AG04449 (cell line): ENCODE measurements at regions not wholly inside any gene's neighbourhood (a gene's known extent, or its start where the extent isn't known, plus 50 kb on each side); places are given as distances from the start of the nearest gene placed in this dataset.

ENCODE experiments used
- CTCF ChIA-PET: fragments of 350-600 bp; formaldehyde crosslinking; extraction: SDS; loops from one replicate; lab custom pipeline; 2021; ENCODE audit warnings: antibody characterized with exemption; lab: Yijun Ruan, JAX
- POLR2A ChIA-PET: fragments of 400-600, 350-600 bp; formaldehyde crosslinking; extraction: SDS; loops from one replicate; lab custom pipeline; 2020; ENCODE audit warnings: antibody characterized with exemption, inconsistent platforms; lab: Yijun Ruan, JAX
- DNase-seq: peaks from one replicate; pipeline ENCODE4 v3.0.0-alpha.2; 2010; ENCODE audit warnings: low read depth, low spot score
- H3K4me3 ChIP-seq: 2 replicates; pipeline ENCODE4 v1.5.1; 2011; ENCODE audit warnings: low read depth, mild to moderate bottlenecking, control low read depth, low read length
- CTCF ChIP-seq: IDR thresholded peaks from one replicate; pipeline ENCODE4 v1.5.1; 2011; ENCODE audit warnings: mild to moderate bottlenecking, moderate library complexity, low read length, control low read depth, inconsistent platforms; ENCODE audit not compliant: insufficient read depth; ENCODE audit errors: missing control alignments

DNA sequence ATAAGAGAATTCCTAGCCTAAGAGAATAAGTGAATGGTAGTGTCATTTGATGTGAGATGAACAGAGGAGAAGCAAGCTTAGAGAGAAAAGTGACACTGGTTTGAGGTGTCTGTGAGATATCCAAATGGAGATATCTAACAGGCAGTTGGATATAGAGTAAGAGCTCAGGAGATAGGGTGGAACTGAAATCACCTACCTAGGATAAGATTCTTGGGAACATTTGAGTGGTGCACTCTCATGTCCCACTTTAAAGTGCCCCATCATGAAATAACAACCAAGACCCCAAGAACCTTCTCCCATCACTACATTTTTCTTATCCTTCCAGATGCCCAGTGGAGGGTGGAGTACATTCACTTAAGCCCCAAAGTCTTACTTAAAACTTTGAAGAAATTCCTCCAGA is 109.0 kb upstream of the MAFB start:
- H3K4me3 ChIP-seq: no peak overlapping the region
- no peak for DNase-seq
- TF ChIP-seq CTCF: no peak
- ChIA-PET POLR2A (no interaction called here), CTCF (interaction anchor here (0.8 to 2.0 kb wide), 7 partner anchors 10 to 168 kb away, joined by 3 to 15 read pairs (median 4); no protein-coding TSS in a partner anchor)

GRCh38 chr20:40802886-40803285 is 113.8 kb upstream of the MAFB start:
- no peak for TF ChIP-seq CTCF
- CTCF ChIA-PET: no interaction called here
- POLR2A ChIA-PET: no interaction called here
- no peak overlapping the region for H3K4me3 ChIP-seq
- no peak for DNase-seq

DNA sequence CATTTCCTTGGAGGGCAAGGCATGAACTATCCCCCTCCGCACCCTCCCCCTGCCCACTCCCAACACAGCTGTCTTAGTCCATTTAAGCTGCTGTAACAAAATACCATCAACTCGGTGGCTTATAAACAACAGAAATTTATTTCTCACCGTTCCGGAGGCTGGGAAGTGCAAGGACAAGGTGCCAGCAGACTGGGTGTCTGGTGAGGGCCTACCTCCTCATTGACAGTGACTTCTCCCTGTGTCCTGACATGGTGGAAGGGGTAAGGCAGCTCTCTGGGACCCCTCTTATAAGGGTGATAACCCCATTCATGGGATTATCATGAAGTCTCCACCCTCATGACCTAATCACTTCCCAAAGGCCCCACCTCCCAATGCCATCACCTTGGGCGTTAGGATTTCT is 114.3 kb upstream of the MAFB start:
- ChIA-PET POLR2A (no interaction called here), CTCF (no interaction called here)
- no peak for DNase-seq
- TF ChIP-seq CTCF: no peak
- no peak overlapping the region for H3K4me3 ChIP-seq

- DNase-seq: no peak
- CTCF ChIA-PET: no interaction called here
Measured at GRCh38 chr20:40805592-40805991, 116.6 kb upstream of the MAFB start.

GRCh38 chr20:40806929-40807820 is 118.1 kb upstream of the MAFB start:
- CTCF ChIA-PET: no interaction called here
- no peak for DNase-seq
- POLR2A ChIA-PET: no interaction called here
- no peak overlapping the region for H3K4me3 ChIP-seq
- no peak for TF ChIP-seq CTCF

More at GRCh38 chr20:40805592-40805991, 116.6 kb upstream of the MAFB start:
- no peak overlapping the region for H3K4me3 ChIP-seq
- POLR2A ChIA-PET: no interaction called here
- TF ChIP-seq CTCF: no peak

DNA sequence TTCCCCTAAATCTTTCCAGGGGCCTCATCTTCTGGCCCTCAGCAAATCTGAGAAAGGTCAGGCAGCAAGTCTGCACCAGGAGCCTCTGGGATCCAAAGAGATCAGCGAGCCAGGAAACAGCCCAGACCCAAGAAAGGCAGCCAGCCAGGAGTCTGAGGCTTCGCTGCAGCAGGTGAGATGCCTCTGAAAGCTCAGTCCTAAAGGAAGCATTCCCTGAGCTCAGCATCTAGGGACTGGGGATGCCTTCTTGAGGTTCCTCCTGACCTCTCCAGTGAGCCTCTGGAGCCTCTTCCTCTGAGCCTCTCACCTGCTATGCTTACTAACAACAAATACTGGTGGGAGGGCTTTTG is 118.8 kb upstream of the MAFB start:
- CTCF ChIA-PET: no interaction called here

More for the DNA sequence above, 118.8 kb upstream of the MAFB start:
- POLR2A ChIA-PET: no interaction called here
- no peak for TF ChIP-seq CTCF
- H3K4me3 ChIP-seq: no peak overlapping the region
- no peak for DNase-seq
